ENCODE measurements at regions not wholly inside any gene's neighbourhood (a gene's known extent, or its start where the extent isn't known, plus 50 kb on each side); places are given as distances from the start of the nearest gene placed in this dataset.
"Not testable (repeated sequence)": the region's sequence is repeated elsewhere in the genome, so short reads cannot be mapped to it uniquely, and the experiment has no call there.

- no peak for DNase-seq
Observed at GRCh38 chr1:194476351-194476750, 1289.9 kb upstream of the B3GALT2 start.

DNA sequence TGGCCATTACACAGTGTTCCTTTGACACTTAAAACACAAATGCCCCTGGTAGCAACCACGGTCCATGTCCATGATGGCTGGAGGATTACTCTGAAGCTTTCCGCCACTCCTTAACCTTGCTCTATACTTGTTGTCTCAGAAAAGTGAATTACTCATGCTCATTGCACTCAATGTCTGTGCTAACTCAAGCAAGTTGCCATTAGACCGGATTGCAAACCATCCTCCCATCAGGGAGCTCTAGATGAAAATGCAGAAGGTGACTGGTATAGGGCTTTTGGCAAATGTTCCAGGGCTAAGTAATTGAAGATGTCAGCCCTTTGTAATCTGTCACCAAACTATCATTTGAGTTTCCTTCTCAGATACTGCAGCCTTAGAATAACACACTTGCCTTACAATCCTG lies 1288.3 kb upstream of the B3GALT2 start:
- no peak for DNase-seq

DNA sequence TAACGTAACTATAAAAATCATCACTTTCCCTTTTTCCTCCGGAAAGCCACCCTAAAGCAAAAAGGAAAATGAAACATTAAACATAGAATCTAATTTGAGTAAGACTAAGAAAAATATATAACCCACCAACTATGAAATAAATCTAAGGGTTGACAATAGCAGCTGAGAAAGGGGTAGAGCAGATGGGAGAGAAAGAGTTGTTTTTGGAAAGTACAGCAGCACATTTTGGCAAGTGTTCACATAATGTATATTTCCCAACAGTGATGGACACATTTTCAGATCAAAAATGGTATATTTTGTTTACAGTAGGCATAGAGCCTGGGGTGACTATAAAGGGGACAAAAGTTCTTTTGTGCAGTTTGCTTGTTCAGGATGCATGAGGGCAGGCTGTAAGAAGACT lies 1287.4 kb upstream of the B3GALT2 start:
- no peak for DNase-seq

DNA sequence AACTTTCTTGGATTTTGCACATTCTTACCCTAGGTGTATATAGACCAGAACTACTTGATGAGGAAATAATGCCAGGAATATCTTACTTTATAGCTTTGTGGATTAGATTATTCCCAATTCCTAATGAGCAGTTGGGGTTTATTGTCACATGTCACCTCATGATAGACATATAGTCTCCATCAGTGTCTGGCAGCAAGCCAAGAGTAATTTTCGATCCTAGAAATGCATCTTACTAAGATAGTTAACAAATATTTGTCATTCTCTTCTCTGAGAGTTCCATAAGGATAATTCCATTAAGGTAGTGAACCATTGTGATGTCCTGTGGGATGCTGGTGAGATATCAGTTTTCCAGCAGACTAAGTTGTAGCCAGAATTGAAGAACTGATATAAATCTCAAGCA lies 1282.9 kb upstream of the B3GALT2 start:
- no peak for DNase-seq

DNA sequence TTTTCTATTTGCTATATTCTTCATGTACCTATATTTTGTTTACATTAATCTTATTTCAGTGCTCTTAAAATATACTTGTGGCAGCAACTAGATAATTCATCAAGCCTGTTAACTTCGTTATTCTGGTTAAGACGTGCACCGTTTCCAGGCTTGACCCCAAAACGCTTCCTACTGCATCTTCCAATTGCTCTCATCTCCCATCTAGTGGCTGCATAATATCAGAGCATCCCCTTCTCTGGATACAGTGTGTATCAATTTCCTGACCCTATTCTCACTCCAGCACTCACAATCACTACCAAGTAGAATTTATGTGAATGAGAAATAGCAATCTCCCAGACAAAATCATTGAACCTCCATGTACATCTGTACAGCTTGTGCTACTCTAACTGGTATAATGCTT lies 1280.3 kb upstream of the B3GALT2 start:
- DNase-seq, result no peak

GRCh38 chr1:194447636-194448035 lies 1261.2 kb upstream of the B3GALT2 start:
- DNase-seq, result no peak

GRCh38 chr1:194445244-194445643 lies 1258.8 kb upstream of the B3GALT2 start:
- DNase-seq, result no peak

DNA sequence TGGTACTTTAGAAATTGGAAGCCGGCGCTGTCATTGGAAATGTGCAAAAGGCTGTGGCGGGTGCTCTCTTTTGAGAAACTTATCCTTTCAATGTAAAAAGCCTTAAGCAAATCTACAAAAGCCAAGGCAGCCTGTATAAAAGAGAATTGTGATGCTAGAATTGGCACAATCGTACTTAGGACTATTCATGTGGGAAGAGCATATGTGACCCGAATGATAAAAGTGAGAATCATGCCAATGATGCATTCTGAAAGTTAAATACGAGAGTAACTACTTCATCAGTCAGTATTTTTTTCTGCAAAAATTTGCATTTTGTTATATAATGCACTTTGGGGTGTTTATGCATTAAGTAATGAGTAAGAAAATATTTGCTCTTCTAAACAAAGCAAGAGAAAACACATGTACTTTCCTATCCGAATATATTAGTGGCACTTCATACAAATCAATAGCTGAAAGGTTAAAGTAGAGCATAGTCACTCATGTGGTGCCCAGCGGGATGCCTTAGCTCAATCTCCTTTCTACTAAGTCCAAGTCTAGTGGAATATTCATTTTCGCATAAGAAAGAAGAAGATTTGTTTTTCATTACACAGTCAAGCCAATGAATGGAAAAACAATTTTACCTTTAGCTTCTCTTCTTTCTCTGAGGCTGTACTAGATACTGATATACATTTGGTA lies 1256.6 kb upstream of the B3GALT2 start:
- no peak for DNase-seq

GRCh38 chr1:194437135-194437534 lies 1250.7 kb upstream of the B3GALT2 start:
- no peak for DNase-seq

DNA sequence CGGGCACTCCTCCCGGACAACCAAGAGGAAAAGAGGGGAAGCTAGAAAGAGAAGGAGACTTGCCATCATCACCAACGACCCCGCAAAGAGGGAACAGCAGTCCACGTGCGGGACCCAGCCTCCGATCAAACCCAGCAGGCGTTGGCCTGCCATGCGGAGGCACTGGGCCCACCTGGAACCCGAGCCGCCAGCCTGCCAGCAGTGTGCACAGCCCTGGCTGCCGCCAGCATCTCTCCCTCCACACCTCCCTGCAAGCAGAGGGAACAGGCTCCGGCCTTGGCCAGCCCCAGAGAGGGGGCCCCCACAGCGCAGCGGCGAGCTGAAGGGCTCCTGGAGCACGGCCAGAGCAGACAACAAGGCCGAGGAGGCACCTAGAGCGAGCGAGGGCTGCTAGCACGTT lies 1244.7 kb upstream of the B3GALT2 start:
- no peak for DNase-seq

DNA sequence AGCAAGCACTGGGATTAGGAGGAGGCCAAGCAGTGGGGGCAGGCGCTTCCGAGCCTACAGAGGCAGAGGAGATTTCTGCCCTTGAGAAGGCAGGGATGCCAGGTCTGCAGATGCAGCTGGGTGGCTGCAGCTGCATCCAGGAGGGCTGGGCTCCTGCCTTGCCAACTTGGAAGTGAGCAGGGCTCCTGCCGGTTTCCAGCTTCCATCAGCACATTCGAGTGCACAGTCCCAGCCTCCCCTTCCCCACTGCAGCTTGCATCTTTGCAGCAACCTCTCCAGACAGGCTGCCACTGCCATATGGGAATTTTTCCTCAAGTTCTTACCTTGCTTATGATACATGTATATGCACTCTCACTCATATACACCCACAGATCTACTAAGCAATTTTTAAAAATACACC lies 1234.3 kb upstream of the B3GALT2 start:
- DNase-seq, result no peak

GRCh38 chr1:194419721-194420120 lies 1233.3 kb upstream of the B3GALT2 start:
- DNase-seq, result no peak

- DNase-seq, result no peak
Observed at GRCh38 chr1:194410756-194411155, 1224.3 kb upstream of the B3GALT2 start.

DNA sequence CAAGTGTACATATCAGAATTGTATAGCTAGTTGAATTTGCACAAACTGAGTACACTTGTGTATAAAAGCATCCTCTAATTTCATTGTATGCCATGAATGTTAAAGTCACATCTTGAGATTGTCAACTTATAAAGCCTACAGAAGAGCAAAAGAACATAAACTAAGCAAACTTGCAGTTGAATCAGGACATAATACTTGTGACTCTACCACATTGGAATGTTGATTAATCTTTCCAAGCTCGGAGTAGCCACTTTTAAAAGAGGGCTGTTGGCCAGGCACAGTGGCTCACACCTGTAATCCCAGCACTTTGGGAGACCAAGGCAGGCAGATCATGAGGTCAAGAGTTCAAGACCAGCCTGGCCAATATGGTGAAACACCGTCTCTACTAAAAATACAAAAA lies 1220.8 kb upstream of the B3GALT2 start:
- not testable (repeated sequence) for DNase-seq

DNA sequence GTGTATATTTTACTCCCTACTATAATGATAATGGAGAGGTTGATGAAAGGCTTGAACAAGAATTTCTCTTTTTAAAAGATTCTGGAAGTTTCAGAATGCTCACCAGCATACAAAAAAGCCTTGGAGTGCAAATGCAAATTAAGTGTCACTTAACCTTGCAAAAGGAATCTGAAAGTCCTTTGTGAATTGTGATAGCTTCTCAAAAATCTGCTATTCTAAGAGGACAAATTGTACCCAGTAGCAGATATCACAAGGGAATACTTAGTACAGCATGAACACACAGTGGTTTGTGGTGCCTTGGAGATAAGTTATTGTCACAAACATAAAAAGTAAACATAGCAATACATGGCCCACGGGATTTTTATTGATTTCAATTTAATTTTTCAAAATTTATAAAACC lies 1208.3 kb upstream of the B3GALT2 start:
- no peak for DNase-seq

DNA sequence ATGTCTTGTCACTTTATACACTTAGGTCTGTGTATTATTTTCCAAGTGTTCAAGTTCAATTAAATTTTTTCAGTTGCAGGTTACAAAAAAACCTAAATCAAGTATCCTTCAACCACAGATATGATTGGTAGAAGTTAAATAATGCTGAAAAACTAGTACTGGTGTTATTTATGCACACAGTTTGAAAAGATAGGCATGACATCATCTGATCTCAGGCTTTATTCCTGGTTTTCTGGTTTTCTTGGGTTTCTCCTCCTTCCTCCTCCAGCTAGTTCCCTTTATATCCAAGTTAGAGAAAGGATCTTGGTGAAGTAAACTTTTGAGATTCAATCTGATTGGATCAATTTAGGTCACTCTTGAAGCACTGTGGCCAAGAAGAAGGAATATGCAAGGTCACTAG lies 1201.1 kb upstream of the B3GALT2 start:
- DNase-seq, result no peak

DNA sequence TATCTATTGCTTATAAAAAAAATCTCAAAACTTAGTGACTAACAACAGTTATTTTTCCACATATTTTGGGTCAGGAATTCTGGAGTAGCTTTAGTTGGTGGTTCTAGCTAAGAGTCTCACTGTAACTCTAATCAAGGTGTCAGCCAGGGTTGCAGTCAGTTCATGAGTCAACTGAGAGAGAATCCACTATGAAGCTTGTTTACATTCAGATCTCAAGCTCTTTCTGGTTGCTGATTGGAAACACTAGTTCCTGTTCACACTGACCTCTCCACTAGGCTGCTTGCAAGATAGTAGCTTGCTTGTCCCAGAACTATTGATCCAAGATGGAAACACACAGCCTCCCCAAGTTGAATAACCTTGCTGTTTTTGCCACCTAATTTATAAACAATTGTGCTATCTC lies 1192.1 kb upstream of the B3GALT2 start:
- no peak for DNase-seq

GRCh38 chr1:194374649-194375048 lies 1188.2 kb upstream of the B3GALT2 start:
- no peak for DNase-seq

DNA sequence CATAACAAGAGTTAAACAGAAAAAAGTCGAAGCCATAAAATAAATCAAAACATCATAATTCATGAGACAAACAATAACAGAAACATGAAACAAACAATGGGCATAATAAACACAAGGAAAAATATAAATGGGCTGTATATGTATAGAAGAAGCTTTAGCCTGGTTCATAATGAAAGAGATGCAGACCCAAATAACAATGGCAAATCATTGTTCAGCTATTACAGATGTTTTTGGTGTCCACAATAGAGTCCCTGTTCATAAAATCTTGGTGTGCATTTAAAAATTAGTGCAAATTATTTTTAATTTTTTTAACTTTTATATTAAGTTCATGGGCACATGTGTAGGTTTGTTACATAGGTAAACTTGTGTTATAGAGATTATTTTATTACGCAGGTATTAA lies 1185.9 kb upstream of the B3GALT2 start:
- no peak for DNase-seq

GRCh38 chr1:194369622-194370021 lies 1183.2 kb upstream of the B3GALT2 start:
- no peak for DNase-seq

- DNase-seq, result no peak
Observed at GRCh38 chr1:194369060-194369459, 1182.6 kb upstream of the B3GALT2 start.

DNA sequence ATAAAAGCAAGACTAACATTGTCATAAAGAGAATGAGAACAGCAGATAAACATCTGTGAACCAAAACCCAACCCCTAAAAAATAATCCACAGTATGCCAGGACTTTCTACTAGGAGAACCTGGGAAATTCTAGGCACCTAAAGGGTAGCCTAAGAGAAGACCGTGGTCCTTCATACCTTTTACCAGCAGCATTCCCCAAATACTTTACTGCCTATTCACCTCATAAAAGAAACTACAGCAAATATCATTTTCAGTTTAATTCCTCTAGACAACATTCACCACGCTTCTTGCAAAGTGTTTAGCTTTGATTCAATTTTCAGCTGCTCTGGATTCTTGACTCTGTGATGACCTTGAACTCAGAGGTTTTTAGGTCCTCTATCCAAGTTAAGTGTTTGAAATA lies 1180.7 kb upstream of the B3GALT2 start:
- no peak for DNase-seq

GRCh38 chr1:194366705-194367104 lies 1180.3 kb upstream of the B3GALT2 start:
- DNase-seq, result no peak

GRCh38 chr1:194362327-194362726 lies 1175.9 kb upstream of the B3GALT2 start:
- no peak for DNase-seq

- DNase-seq, result no peak
Observed at GRCh38 chr1:194361374-194362131, 1175.1 kb upstream of the B3GALT2 start.
